ENCODE measurements at regions not wholly inside any gene's neighbourhood (a gene's known extent, or its start where the extent isn't known, plus 50 kb on each side); places are given as distances from the start of the nearest gene placed in this dataset.

- H3K4me1 ChIP-seq (ENCODE audit: control insufficient read depth in 1 of 2, insufficient read depth in 1 of 2, low read depth in 1 of 2, low read length in 1 of 2) = no peaks in the 10 kb centered on the region
Observed at GRCh38 chr20:60974441-60974945, 277.6 kb upstream of the CDH4 start.

GRCh38 chr20:60976139-60976538, 275.9 kb upstream of the CDH4 start:
- no peak for TF ChIP-seq CTCF (IDR thresholded peaks at IDR 0.05)
- H3K4me1 ChIP-seq (ENCODE audit: control insufficient read depth in 1 of 2, insufficient read depth in 1 of 2, low read depth in 1 of 2, low read length in 1 of 2) = no peaks in the 10 kb centered on the region

More at GRCh38 chr20:60974441-60974945, 277.6 kb upstream of the CDH4 start:
- H3K27me3 ChIP-seq = no peaks in the 10 kb centered on the region
- H3K4me3 ChIP-seq (ENCODE audit: low read depth in 1 of 2, low read length in 1 of 2) = no peak overlapping the region
- no peaks in the 10 kb centered on the region for H3K36me3 ChIP-seq
- H3K9me3 ChIP-seq = no peaks in the 10 kb centered on the region
- no peak for TF ChIP-seq CTCF (IDR thresholded peaks at IDR 0.05)
- H3K27ac ChIP-seq = no peak overlapping the region

GRCh38 chr20:60976913-60977312, 275.1 kb upstream of the CDH4 start:
- no peak for TF ChIP-seq CTCF (IDR thresholded peaks at IDR 0.05)
- Histone ChIP-seq H3K4me1 (ENCODE audit: control insufficient read depth in 1 of 2, insufficient read depth in 1 of 2, low read depth in 1 of 2, low read length in 1 of 2) (no peaks in the 10 kb centered on the region), H3K27me3 (no peaks in the 10 kb centered on the region), H3K9me3 (no peaks in the 10 kb centered on the region), H3K27ac (no peak overlapping the region), H3K4me3 (ENCODE audit: low read depth in 1 of 2, low read length in 1 of 2) (no peak overlapping the region), H3K36me3 (no peaks in the 10 kb centered on the region)

More at GRCh38 chr20:60976139-60976538, 275.9 kb upstream of the CDH4 start:
- H3K27ac ChIP-seq = no peak overlapping the region
- no peaks in the 10 kb centered on the region for H3K9me3 ChIP-seq
- no peaks in the 10 kb centered on the region for H3K27me3 ChIP-seq
- no peak overlapping the region for H3K4me3 ChIP-seq (ENCODE audit: low read depth in 1 of 2, low read length in 1 of 2)
- no peaks in the 10 kb centered on the region for H3K36me3 ChIP-seq

GRCh38 chr20:60977901-60978300, 274.2 kb upstream of the CDH4 start:
- Histone ChIP-seq H3K27ac (no peak overlapping the region), H3K9me3 (no peaks in the 10 kb centered on the region), H3K36me3 (no peaks in the 10 kb centered on the region), H3K27me3 (no peaks in the 10 kb centered on the region), H3K4me3 (ENCODE audit: low read depth in 1 of 2, low read length in 1 of 2) (no peak overlapping the region), H3K4me1 (ENCODE audit: control insufficient read depth in 1 of 2, insufficient read depth in 1 of 2, low read depth in 1 of 2, low read length in 1 of 2) (no peaks in the 10 kb centered on the region)
- TF ChIP-seq CTCF (IDR thresholded peaks at IDR 0.05) = no peak

GRCh38 chr20:60984666-60985065, 267.4 kb upstream of the CDH4 start:
- H3K36me3 ChIP-seq = no peaks in the 10 kb centered on the region
- H3K27me3 ChIP-seq = no peaks in the 10 kb centered on the region
- no peak overlapping the region for H3K4me3 ChIP-seq (ENCODE audit: low read depth in 1 of 2, low read length in 1 of 2)
- H3K9me3 ChIP-seq = no peaks in the 10 kb centered on the region
- TF ChIP-seq CTCF (IDR thresholded peaks at IDR 0.05) = no peak
- no peak overlapping the region for H3K27ac ChIP-seq
- no peaks in the 10 kb centered on the region for H3K4me1 ChIP-seq (ENCODE audit: control insufficient read depth in 1 of 2, insufficient read depth in 1 of 2, low read depth in 1 of 2, low read length in 1 of 2)
